ENCODE measurements at regions not wholly inside any gene's neighbourhood (a gene's known extent, or its start where the extent isn't known, plus 50 kb on each side); places are given as distances from the start of the nearest gene placed in this dataset.
"Not testable (repeated sequence)": the region's sequence is repeated elsewhere in the genome, so short reads cannot be mapped to it uniquely, and the experiment has no call there.

DNA sequence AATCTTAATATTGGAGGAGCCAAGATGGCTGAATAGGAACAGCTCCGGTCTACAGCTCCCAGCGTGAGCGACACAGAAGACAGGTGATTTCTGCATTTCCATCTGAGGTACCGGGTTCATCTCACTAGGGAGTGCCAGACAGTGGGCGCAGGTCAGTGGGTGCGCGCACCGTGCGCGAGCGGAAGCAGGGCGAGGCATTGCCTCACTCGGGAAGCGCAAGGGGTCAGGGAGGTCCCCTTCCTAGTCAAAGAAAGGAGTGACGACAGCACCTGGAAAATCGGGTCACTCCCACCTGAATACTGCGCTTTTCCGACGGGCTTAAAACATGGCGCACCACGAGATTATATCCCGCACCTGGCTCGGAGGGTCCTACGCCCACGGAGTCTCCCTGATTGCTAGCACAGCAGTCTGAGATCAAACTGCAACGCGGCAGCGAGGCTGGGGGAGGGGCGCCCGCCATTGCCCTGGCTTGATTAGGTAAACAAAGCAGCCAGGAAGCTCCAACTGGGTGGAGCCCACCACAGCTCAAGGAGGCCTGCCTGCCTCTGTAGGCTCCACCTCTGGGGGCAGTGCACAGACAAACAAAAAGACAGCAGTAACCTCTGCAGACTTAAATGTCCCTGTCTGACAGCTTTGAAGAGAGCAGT is 383.9 kb upstream of the CDIN1 start:
- ATAC-seq; BruUV-seq (replicated peaks); H3K27me3 ChIP-seq (ENCODE audit: control insufficient read depth, insufficient read depth, low read length); H3K4me1 ChIP-seq (ENCODE audit: control insufficient read depth, insufficient read depth, low read length); H3K4me3 ChIP-seq (ENCODE audit: low read depth in 2 of 2, low read length in 2 of 2); DNase-seq (ENCODE audit: low read depth, low spot score); in situ Hi-C loops (cut with HindIII; ENCODE audit: low pct_unique_long_range_greater_than_20kb, low sequenced_read_pairs); H3K36me3 ChIP-seq (ENCODE audit: control insufficient read depth, insufficient read depth, low read length); CTCF ChIA-PET; intact Hi-C loops (cut with micrococcal nuclease; ENCODE audit: unreplicated experiment); H3K27ac ChIP-seq (ENCODE audit: low read length); POLR2A ChIA-PET; H3K9me3 ChIP-seq (ENCODE audit: control insufficient read depth, insufficient read depth, low read depth, low read length): not testable (repeated sequence)

DNA sequence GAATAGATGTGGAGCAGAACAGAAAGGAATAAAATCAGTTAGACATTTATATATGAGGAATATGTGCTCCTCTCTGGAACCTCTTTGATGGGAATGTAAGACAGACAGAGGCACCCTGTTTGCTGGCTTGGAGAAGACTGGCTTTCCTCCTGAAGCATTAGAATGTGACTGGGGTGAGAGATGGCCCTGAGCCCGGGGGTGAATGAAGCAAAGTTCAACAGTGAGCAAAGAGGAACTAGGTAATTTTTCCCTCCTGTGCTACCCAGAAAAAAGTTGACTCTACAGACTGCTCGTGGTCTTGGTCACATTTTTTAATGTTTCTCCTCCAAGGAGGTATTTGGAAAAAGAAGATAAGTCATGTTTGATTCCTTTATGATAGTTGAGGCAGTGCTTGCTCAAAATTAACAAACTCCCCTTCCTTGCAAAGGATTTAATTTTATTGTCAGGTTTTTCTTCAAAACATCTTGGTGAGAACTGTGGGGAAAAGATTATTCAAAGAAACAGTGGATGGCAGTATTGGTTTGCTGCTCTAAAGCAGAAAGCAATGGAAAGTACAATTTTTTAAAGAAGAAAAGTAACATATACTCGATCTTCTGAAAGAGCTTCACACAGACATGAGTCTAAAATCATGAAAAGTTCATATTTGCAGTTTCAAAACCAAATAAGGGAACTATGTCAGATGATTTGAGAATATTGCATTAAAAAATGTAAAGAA is 370.4 kb upstream of the CDIN1 start:
- TF ChIP-seq, protein P1, sequence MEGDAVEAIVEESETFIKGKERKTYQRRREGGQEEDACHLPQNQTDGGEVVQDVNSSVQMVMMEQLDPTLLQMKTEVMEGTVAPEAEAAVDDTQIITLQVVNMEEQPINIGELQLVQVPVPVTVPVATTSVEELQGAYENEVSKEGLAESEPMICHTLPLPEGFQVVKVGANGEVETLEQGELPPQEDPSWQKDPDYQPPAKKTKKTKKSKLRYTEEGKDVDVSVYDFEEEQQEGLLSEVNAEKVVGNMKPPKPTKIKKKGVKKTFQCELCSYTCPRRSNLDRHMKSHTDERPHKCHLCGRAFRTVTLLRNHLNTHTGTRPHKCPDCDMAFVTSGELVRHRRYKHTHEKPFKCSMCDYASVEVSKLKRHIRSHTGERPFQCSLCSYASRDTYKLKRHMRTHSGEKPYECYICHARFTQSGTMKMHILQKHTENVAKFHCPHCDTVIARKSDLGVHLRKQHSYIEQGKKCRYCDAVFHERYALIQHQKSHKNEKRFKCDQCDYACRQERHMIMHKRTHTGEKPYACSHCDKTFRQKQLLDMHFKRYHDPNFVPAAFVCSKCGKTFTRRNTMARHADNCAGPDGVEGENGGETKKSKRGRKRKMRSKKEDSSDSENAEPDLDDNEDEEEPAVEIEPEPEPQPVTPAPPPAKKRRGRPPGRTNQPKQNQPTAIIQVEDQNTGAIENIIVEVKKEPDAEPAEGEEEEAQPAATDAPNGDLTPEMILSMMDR (IDR thresholded peaks at IDR 0.05): no peak
- TF ChIP-seq, protein P2, sequence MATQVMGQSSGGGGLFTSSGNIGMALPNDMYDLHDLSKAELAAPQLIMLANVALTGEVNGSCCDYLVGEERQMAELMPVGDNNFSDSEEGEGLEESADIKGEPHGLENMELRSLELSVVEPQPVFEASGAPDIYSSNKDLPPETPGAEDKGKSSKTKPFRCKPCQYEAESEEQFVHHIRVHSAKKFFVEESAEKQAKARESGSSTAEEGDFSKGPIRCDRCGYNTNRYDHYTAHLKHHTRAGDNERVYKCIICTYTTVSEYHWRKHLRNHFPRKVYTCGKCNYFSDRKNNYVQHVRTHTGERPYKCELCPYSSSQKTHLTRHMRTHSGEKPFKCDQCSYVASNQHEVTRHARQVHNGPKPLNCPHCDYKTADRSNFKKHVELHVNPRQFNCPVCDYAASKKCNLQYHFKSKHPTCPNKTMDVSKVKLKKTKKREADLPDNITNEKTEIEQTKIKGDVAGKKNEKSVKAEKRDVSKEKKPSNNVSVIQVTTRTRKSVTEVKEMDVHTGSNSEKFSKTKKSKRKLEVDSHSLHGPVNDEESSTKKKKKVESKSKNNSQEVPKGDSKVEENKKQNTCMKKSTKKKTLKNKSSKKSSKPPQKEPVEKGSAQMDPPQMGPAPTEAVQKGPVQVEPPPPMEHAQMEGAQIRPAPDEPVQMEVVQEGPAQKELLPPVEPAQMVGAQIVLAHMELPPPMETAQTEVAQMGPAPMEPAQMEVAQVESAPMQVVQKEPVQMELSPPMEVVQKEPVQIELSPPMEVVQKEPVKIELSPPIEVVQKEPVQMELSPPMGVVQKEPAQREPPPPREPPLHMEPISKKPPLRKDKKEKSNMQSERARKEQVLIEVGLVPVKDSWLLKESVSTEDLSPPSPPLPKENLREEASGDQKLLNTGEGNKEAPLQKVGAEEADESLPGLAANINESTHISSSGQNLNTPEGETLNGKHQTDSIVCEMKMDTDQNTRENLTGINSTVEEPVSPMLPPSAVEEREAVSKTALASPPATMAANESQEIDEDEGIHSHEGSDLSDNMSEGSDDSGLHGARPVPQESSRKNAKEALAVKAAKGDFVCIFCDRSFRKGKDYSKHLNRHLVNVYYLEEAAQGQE (IDR thresholded peaks at IDR 0.05; ENCODE audit: insufficient read depth in 1 of 2, low read depth in 2 of 2, low read length in 1 of 2): no peak
- TF ChIP-seq POLR2AphosphoS5 (IDR thresholded peaks at IDR 0.05; ENCODE audit: low read depth, low read length): no peak
- TF ChIP-seq TCF7L2 (IDR thresholded peaks at IDR 0.05; ENCODE audit: low read depth, low read length): no peak
- TF ChIP-seq SIN3A (IDR thresholded peaks at IDR 0.05; ENCODE audit: borderline replicate concordance, insufficient read depth, low read depth, low read length): no peak
- POLR2A ChIA-PET: no interaction called here
- CTCF ChIA-PET: no interaction called here
- no peak for ATAC-seq
- in situ Hi-C loops (cut with HindIII; ENCODE audit: low pct_unique_long_range_greater_than_20kb, low sequenced_read_pairs) (no loop called here), intact Hi-C loops (cut with micrococcal nuclease; ENCODE audit: unreplicated experiment) (no loop called here)
- no peak overlapping the region for H3K4me3 ChIP-seq (ENCODE audit: low read depth in 2 of 2, low read length in 2 of 2)
- no peaks in the 10 kb centered on the region for H3K27me3 ChIP-seq (ENCODE audit: control insufficient read depth, insufficient read depth, low read length)
- no peaks in the 10 kb centered on the region for H3K4me1 ChIP-seq (ENCODE audit: control insufficient read depth, insufficient read depth, low read length)
- BruUV-seq (replicated peaks): no TSS peak
- DNase-seq (ENCODE audit: low read depth, low spot score): no peak
- H3K9me3 ChIP-seq (ENCODE audit: control insufficient read depth, insufficient read depth, low read depth, low read length): 0 out of 2 replicates have a peak, but pooled peaks cover 4% of the 10 kb centered on the region
- no peak overlapping the region for H3K27ac ChIP-seq (ENCODE audit: low read length)
- H3K36me3 ChIP-seq (ENCODE audit: control insufficient read depth, insufficient read depth, low read length): no peaks in the 10 kb centered on the region

DNA sequence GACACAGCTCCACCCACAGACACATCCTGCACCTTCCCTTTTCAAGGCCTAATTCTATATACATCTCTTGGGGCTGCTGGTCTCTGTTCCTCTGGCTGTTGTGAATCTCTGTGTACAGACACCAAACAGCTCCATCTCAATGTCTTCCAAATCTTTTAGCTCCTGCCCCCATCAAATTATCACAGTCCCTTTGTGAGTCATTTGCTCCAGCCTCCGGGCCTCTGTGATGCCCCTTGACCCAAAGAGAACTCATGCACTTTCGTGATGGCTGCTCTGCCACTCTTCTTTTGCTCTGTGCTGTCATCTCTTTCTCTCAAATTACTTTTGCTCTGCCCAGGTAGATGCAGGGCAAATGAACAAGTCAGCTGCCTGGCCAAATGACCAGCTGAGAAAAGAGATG is 369.0 kb upstream of the CDIN1 start:
- H3K27me3 ChIP-seq (ENCODE audit: control insufficient read depth, insufficient read depth, low read length): no peaks in the 10 kb centered on the region
- no TSS peak for BruUV-seq (replicated peaks)
- H3K27ac ChIP-seq (ENCODE audit: low read length): no peak overlapping the region
- TF ChIP-seq SIN3A (IDR thresholded peaks at IDR 0.05; ENCODE audit: borderline replicate concordance, insufficient read depth, low read depth, low read length) (no peak), TCF7L2 (IDR thresholded peaks at IDR 0.05; ENCODE audit: low read depth, low read length) (no peak), POLR2AphosphoS5 (IDR thresholded peaks at IDR 0.05; ENCODE audit: low read depth, low read length) (no peak)
- TF ChIP-seq, protein P2 (IDR thresholded peaks at IDR 0.05; ENCODE audit: insufficient read depth in 1 of 2, low read depth in 2 of 2, low read length in 1 of 2): no peak
- TF ChIP-seq, protein P1 (IDR thresholded peaks at IDR 0.05): no peak
- H3K9me3 ChIP-seq (ENCODE audit: control insufficient read depth, insufficient read depth, low read depth, low read length): 0 out of 2 replicates have a peak, but pooled peaks cover 4% of the 10 kb centered on the region
- no peak overlapping the region for H3K4me3 ChIP-seq (ENCODE audit: low read depth in 2 of 2, low read length in 2 of 2)
- ChIA-PET POLR2A (no interaction called here), CTCF (no interaction called here)
- ATAC-seq (no peak), DNase-seq (ENCODE audit: low read depth, low spot score) (no peak)
- in situ Hi-C loops (cut with HindIII; ENCODE audit: low pct_unique_long_range_greater_than_20kb, low sequenced_read_pairs) (no loop called here), intact Hi-C loops (cut with micrococcal nuclease; ENCODE audit: unreplicated experiment) (no loop called here)
- H3K36me3 ChIP-seq (ENCODE audit: control insufficient read depth, insufficient read depth, low read length): no peaks in the 10 kb centered on the region
- no peaks in the 10 kb centered on the region for H3K4me1 ChIP-seq (ENCODE audit: control insufficient read depth, insufficient read depth, low read length)

Data from Panc1 (cell line).